WTC11 (cell line): ENCODE measurements at regions not wholly inside any gene's neighbourhood (a gene's known extent, or its start where the extent isn't known, plus 50 kb on each side); places are given as distances from the start of the nearest gene placed in this dataset.

Experiments
- ATAC-seq: fragments of 200-7000 bp; cut with Tn5 transposase; 2 replicates; pipeline ENCODE4 v1.10.0; 2021; ENCODE audit warnings: mild to moderate bottlenecking, moderate library complexity
- CTCF ChIA-PET: fragments of 300-600 bp; sonication (Branson Sonifier 250); formaldehyde crosslinking; loops from one replicate; lab custom pipeline; 2021; ENCODE audit warnings: antibody characterized with exemption; lab: Charles Lee
- POLR2A ChIA-PET: fragments of 350-600 bp; sonication (Branson Sonifier 250); formaldehyde crosslinking; loops from one replicate; lab custom pipeline; 2021; ENCODE audit warnings: antibody characterized with exemption; lab: Charles Lee
- DNase-seq: peaks from one replicate; pipeline ENCODE4 v3.0.0; 2021; ENCODE audit warnings: low spot score
- H3K27ac Mint-ChIP-seq: 2 replicates; pipeline ENCODE4 v1.8.0; 2021; ENCODE audit warnings: mixed read lengths
- H3K27me3 Mint-ChIP-seq: 2 replicates; pipeline ENCODE4 v1.8.0; 2021; ENCODE audit warnings: low read depth, mild to moderate bottlenecking, moderate library complexity, mixed read lengths
- H3K36me3 Mint-ChIP-seq: 2 replicates; pipeline ENCODE4 v1.8.0; 2021; ENCODE audit warnings: mixed read lengths
- H3K4me1 Mint-ChIP-seq: 2 replicates; pipeline ENCODE4 v1.8.0; 2022; ENCODE audit warnings: mixed read lengths
- H3K4me3 Mint-ChIP-seq: 2 replicates; pipeline ENCODE4 v1.8.0; 2021; ENCODE audit warnings: mild to moderate bottlenecking, moderate library complexity, mixed read lengths
- H3K9me3 Mint-ChIP-seq: 2 replicates; pipeline ENCODE4 v1.8.0; 2021; ENCODE audit warnings: mixed read lengths
- AFF4 ChIP-seq: sonication (generic); formaldehyde crosslinking; IDR thresholded peaks from 2 replicates; pipeline ENCODE4 v1.8.1; 2023; ENCODE audit warnings: mild to moderate bottlenecking, missing genetic modification reagents, borderline replicate concordance
- ARID4B ChIP-seq: sonication (generic); formaldehyde crosslinking; IDR thresholded peaks from 2 replicates; pipeline ENCODE4 v1.8.0; 2023; ENCODE audit warnings: missing genetic modification reagents, mild to moderate bottlenecking, borderline replicate concordance
- ATF3 ChIP-seq: sonication (generic); formaldehyde crosslinking; conservative IDR thresholded peaks from 2 replicates; pipeline ENCODE4 v1.8.1; 2022; ENCODE audit warnings: mild to moderate bottlenecking, missing genetic modification reagents
- ELF4 ChIP-seq: sonication (generic); formaldehyde crosslinking; IDR thresholded peaks from 2 replicates; pipeline ENCODE4 v1.8.1; 2022; ENCODE audit warnings: low read depth, mild to moderate bottlenecking, moderate library complexity, missing genetic modification reagents
- HMGXB4 ChIP-seq: sonication (generic); formaldehyde crosslinking; IDR thresholded peaks from 2 replicates; pipeline ENCODE4 v1.8.1; 2023; ENCODE audit warnings: mild to moderate bottlenecking, moderate library complexity, missing genetic modification reagents
- IRF2 ChIP-seq: sonication (generic); formaldehyde crosslinking; IDR thresholded peaks from 2 replicates; pipeline ENCODE4 v1.8.0; 2022; ENCODE audit warnings: low read depth, missing genetic modification reagents, borderline replicate concordance
- NR1H2 ChIP-seq: sonication (generic); formaldehyde crosslinking; IDR thresholded peaks from 2 replicates; pipeline ENCODE4 v1.9.0; 2021; ENCODE audit warnings: mild to moderate bottlenecking, moderate library complexity, missing genetic modification reagents
- PRDM15 ChIP-seq: sonication (generic); formaldehyde crosslinking; IDR thresholded peaks from 2 replicates; pipeline ENCODE4 v1.8.0; 2022; ENCODE audit warnings: missing genetic modification reagents
- SP1 ChIP-seq: sonication (generic); formaldehyde crosslinking; conservative IDR thresholded peaks from 2 replicates; pipeline ENCODE4 v1.8.1; 2022; ENCODE audit warnings: missing genetic modification reagents
- TCF7 ChIP-seq: sonication (generic); formaldehyde crosslinking; IDR thresholded peaks from 2 replicates; pipeline ENCODE4 v1.8.0; 2022; ENCODE audit warnings: mild to moderate bottlenecking, low read depth, missing genetic modification reagents, moderate library complexity
- TEAD1 ChIP-seq: sonication (generic); formaldehyde crosslinking; IDR thresholded peaks from 2 replicates; pipeline ENCODE4 v1.8.0; 2022; ENCODE audit warnings: mild to moderate bottlenecking, missing genetic modification reagents
- ZMAT4 ChIP-seq: fragments of 250-450 bp; sonication (Bioruptor Pico); IDR thresholded peaks from 2 replicates; pipeline ENCODE4 v1.9.0; 2021; ENCODE audit warnings: mild to moderate bottlenecking

GRCh38 chr21:14787312-14787711 lies 241.2 kb upstream of the SAMSN1 start:
- no peak overlapping the region for H3K4me3 Mint-ChIP-seq
- no peaks in the 10 kb centered on the region for H3K4me1 Mint-ChIP-seq
- no peak overlapping the region for H3K27ac Mint-ChIP-seq
- TF ChIP-seq TCF7 (CRISPR knock-in tag) (no peak), TEAD1 (CRISPR knock-in tag) (no peak), AFF4 (CRISPR knock-in tag) (no peak), ATF3 (CRISPR knock-in tag) (no peak), ARID4B (CRISPR knock-in tag) (no peak), ELF4 (CRISPR knock-in tag) (no peak), PRDM15 (CRISPR knock-in tag) (no peak), IRF2 (CRISPR knock-in tag) (no peak), ZMAT4 (CRISPR knock-in tag) (no peak), HMGXB4 (CRISPR knock-in tag) (no peak), SP1 (no peak), NR1H2 (no peak)
- POLR2A ChIA-PET: no interaction called here
- CTCF ChIA-PET: no interaction called here
- no peaks in the 10 kb centered on the region for H3K9me3 Mint-ChIP-seq
- H3K27me3 Mint-ChIP-seq: peaks cover under 1% of the 10 kb centered on the region; the same call in 1 of the 2 replicates
- ATAC-seq (no peak), DNase-seq (no peak)
- H3K36me3 Mint-ChIP-seq: no peaks in the 10 kb centered on the region
